Fibroblast of villous mesenchyme (primary cell): ENCODE measurements at regions not wholly inside any gene's neighbourhood (a gene's known extent, or its start where the extent isn't known, plus 50 kb on each side); places are given as distances from the start of the nearest gene placed in this dataset.

Experiments used
- DNase-seq: peaks from one replicate; pipeline ENCODE4 v3.0.0-alpha.2; 2010; ENCODE audit warnings: low read depth
- H3K4me3 ChIP-seq: 2 replicates; pipeline ENCODE4 v1.5.1; 2011; ENCODE audit warnings: low read depth, mild to moderate bottlenecking, low read length
- CTCF ChIP-seq: IDR thresholded peaks from 2 replicates; pipeline ENCODE4 v1.5.1; 2012; ENCODE audit warnings: low read depth, mild to moderate bottlenecking, low read length; ENCODE audit not compliant: insufficient read depth

GRCh38 chr14:63781686-63782085 lies 53.8 kb upstream of the SGPP1 start:
- no peak overlapping the region for H3K4me3 ChIP-seq
- no peak for TF ChIP-seq CTCF
- DNase-seq, result no peak

DNA sequence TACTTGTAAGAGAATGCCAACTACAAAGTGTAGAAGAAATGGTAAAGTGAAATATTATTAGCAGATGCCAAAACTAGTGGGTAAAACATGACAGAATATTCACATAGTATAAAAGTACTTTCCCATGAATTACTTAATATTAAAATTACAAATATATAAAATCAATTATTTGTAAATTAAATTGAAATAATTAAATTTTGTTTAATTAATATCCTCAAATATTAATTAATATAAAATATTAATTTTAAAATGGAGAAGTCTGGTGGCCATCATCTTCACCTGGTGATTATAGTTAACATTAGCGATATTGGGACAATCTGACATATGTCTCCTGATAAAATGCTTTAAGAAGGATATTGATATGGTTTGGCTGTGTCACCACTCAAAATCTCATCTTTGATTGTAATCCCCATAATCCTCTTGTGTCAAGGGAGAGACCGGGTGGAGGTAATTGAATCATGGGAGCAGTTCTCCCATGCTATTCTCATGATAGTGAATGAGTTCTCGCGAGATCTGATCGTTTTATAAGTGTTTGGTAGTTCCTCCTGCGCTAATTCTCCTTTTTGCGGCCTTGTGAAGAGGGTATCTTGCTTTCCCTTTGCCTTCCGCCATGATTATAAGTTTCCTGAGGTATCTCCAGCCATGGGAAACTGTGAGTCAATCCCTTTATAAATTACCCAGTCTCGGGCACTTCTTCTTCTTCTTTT lies 55.0 kb upstream of the SGPP1 start:
- TF ChIP-seq CTCF, result no peak
- no peak overlapping the region for H3K4me3 ChIP-seq
- no peak for DNase-seq

GRCh38 chr14:63788011-63788933 lies 60.4 kb upstream of the SGPP1 start:
- peak; percentile 13 for DNase-seq
- H3K4me3 ChIP-seq, result peak overlapping the region; percentile 30
- no peak for TF ChIP-seq CTCF

GRCh38 chr14:63793376-63793775 lies 59.4 kb upstream of the SYNE2 start:
- no peak for TF ChIP-seq CTCF

GRCh38 chr14:63795532-63795931 lies 57.3 kb upstream of the SYNE2 start:
- no peak for TF ChIP-seq CTCF
- DNase-seq, result no peak
- H3K4me3 ChIP-seq, result no peak overlapping the region

More at GRCh38 chr14:63793376-63793775, 59.4 kb upstream of the SYNE2 start:
- no peak for DNase-seq
- no peak overlapping the region for H3K4me3 ChIP-seq

GRCh38 chr14:63800083-63800482 lies 52.7 kb upstream of the SYNE2 start:
- H3K4me3 ChIP-seq, result peak overlapping the region; percentile 48
- DNase-seq, result no peak
- TF ChIP-seq CTCF, result no peak
